PFSK-1 (cell line): ENCODE measurements at regions not wholly inside any gene's neighbourhood (a gene's known extent, or its start where the extent isn't known, plus 50 kb on each side); places are given as distances from the start of the nearest gene placed in this dataset.

ENCODE experiments used
- POLR2AphosphoS5 ChIP-seq: IDR thresholded peaks from 2 replicates; pipeline ENCODE4 v1.6.1; 2012; ENCODE audit warnings: low read depth, mild to moderate bottlenecking, control low read depth, low read length, moderate library complexity
- TAF1 ChIP-seq: IDR thresholded peaks from 2 replicates; pipeline ENCODE4 v1.6.1; 2012; ENCODE audit warnings: low read length, control low read depth, borderline replicate concordance; ENCODE audit not compliant: insufficient read depth

DNA sequence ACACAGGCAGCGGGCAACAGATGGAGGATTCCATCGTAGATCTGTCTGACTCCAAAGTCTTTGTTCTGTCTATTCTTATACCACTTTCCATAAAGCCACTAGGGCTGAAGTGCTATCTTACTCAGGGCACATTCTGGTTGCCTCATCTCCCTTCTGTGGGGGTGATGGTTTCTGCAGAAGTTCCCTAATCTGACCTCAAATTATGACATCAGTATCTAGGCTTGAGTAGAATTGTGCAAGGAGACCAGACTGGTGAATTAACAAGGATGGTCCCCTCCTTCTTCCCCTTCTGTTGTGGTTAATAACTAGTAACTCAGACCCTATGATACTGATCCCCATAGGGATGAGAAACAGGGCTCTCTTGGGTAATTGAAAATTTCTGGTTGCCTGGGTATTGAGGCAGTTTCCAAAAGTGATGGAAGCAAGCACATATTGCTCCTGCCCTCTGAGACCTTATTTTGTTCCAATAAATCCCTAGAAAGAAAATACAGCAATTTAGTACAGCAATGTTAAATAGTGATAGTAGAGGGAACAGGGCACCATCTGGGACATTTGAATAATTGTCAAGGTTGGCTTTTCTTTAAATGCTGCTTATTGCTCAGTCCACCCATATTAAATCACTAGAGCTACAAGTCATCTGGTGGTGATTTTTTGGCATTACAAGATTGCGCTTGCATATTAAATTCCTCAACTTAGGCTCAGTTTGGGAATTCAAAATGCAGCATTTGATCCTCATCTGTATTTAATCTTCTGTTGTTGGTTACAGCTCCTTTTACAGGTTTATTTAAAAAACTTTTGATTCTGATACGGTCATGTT lies 57.3 kb upstream of the AP1S2 start:
- TF ChIP-seq POLR2AphosphoS5 (no peak), TAF1 (no peak)
